Neuronal stem cell (in vitro differentiated cells): ENCODE measurements at regions not wholly inside any gene's neighbourhood (a gene's known extent, or its start where the extent isn't known, plus 50 kb on each side); places are given as distances from the start of the nearest gene placed in this dataset.

Experiments
- DNase-seq: peaks from one replicate; pipeline ENCODE4 v3.0.0-alpha.2; 2013; ENCODE audit warnings: low spot score
- H2AFZ ChIP-seq: one replicate; pipeline ENCODE4 v1.6.1; 2013; ENCODE audit warnings: mild to moderate bottlenecking, low read length, inconsistent platforms
- H2AK5ac ChIP-seq: 2 replicates; pipeline ENCODE4 v1.6.1; 2013; ENCODE audit warnings: low read depth, mild to moderate bottlenecking, inconsistent platforms, low read length, moderate library complexity, mixed read lengths
- H2BK120ac ChIP-seq: 2 replicates; pipeline ENCODE4 v1.6.1; 2013; ENCODE audit warnings: low read depth, mild to moderate bottlenecking, inconsistent platforms, low read length, moderate library complexity, mixed read lengths
- H2BK12ac ChIP-seq: one replicate; pipeline ENCODE4 v1.6.1; 2013; ENCODE audit warnings: low read length, inconsistent platforms
- H2BK15ac ChIP-seq: 2 replicates; pipeline ENCODE4 v1.6.1; 2013; ENCODE audit warnings: mild to moderate bottlenecking, low read length, inconsistent platforms, mixed read lengths
- H2BK5ac ChIP-seq: one replicate; pipeline ENCODE4 v1.6.1; 2013; ENCODE audit warnings: inconsistent platforms, mild to moderate bottlenecking, low read length, moderate library complexity
- H3K14ac ChIP-seq: one replicate; pipeline ENCODE4 v1.6.1; 2013; ENCODE audit warnings: low read length, inconsistent platforms
- H3K18ac ChIP-seq: 2 replicates; pipeline ENCODE4 v1.6.1; 2013; ENCODE audit warnings: low read length, inconsistent platforms
- H3K23ac ChIP-seq: 2 replicates; pipeline ENCODE4 v1.6.1; 2013; ENCODE audit warnings: low read depth, mild to moderate bottlenecking, mixed read lengths, low read length, inconsistent platforms; ENCODE audit not compliant: poor library complexity
- H3K27ac ChIP-seq: replicated peaks from 3 replicates; pipeline ENCODE4 v1.5.1; 2013; ENCODE audit warnings: low read length, inconsistent platforms
- H3K27me3 ChIP-seq, 3 experiments: 2 replicates each; pipeline ENCODE4 v1.6.1; 2013; ENCODE audit warnings: low read length in 3 of 3, mild to moderate bottlenecking in 2 of 3, inconsistent platforms in 1 of 3, low read depth in 1 of 3, mixed read lengths in 1 of 3, moderate library complexity in 1 of 3; ENCODE audit not compliant: control insufficient read depth in 3 of 3, insufficient read depth in 3 of 3
- H3K36me3 ChIP-seq, 2 donors: replicated peaks in 1 of 2; 2 replicates each; pipeline ENCODE4 v1.6.1; 2013; ENCODE audit warnings: low read length in 2 of 2; ENCODE audit not compliant: control insufficient read depth in 2 of 2, insufficient read depth in 2 of 2
- H3K4ac ChIP-seq: 2 replicates; pipeline ENCODE4 v1.6.1; 2013; ENCODE audit warnings: inconsistent platforms, mild to moderate bottlenecking, low read length, moderate library complexity
- H3K4me1 ChIP-seq, 2 donors: 1 replicate in 1 of 2; 2 replicates in 1 of 2; pipeline ENCODE4 v1.6.1; 2013; ENCODE audit warnings: low read length in 2 of 2, low read depth in 1 of 2; ENCODE audit not compliant: control insufficient read depth in 2 of 2, insufficient read depth in 1 of 2
- H3K4me2 ChIP-seq: one replicate; pipeline ENCODE4 v1.6.1; 2013; ENCODE audit warnings: mild to moderate bottlenecking, low read length, inconsistent platforms; ENCODE audit not compliant: insufficient read depth, poor library complexity, severe bottlenecking
- H3K4me3 ChIP-seq, 2 donors: 2 replicates each; pipeline ENCODE4 v1.5.1; 2013; ENCODE audit warnings: low read length in 2 of 2, mild to moderate bottlenecking in 2 of 2, inconsistent platforms in 1 of 2, moderate library complexity in 1 of 2
- H3K79me1 ChIP-seq: one replicate; pipeline ENCODE4 v1.6.1; 2013; ENCODE audit warnings: low read depth, mild to moderate bottlenecking, inconsistent platforms, low read length, moderate library complexity
- H3K9ac ChIP-seq: one replicate; pipeline ENCODE4 v1.6.1; 2013; ENCODE audit warnings: mild to moderate bottlenecking, low read depth, low read length, inconsistent platforms; ENCODE audit not compliant: poor library complexity
- H3K9me3 ChIP-seq, 2 donors: replicated peaks in 1 of 2; 2 replicates each; pipeline versions ENCODE3 to v1.6.1; 2013; ENCODE audit warnings: low read length in 2 of 2, mild to moderate bottlenecking in 2 of 2, inconsistent platforms in 1 of 2, low read depth in 1 of 2, mixed read lengths in 1 of 2, moderate library complexity in 1 of 2; ENCODE audit not compliant: control insufficient read depth in 2 of 2, insufficient read depth in 1 of 2
- H4K8ac ChIP-seq: one replicate; pipeline ENCODE4 v1.6.1; 2013; ENCODE audit warnings: low read depth, mild to moderate bottlenecking, inconsistent platforms, low read length, moderate library complexity
- H4K91ac ChIP-seq: one replicate; pipeline ENCODE4 v1.6.1; 2013; ENCODE audit warnings: low read length, low read depth, mild to moderate bottlenecking, inconsistent platforms; ENCODE audit not compliant: poor library complexity
- WGBS, 2 donors: extraction: QIAGEN DNeasy Blood & Tissue Kit; methylation state at CpG; one replicate each; pipeline ENCODE4 v1.1.7; 2013; ENCODE audit warnings: missing lambda C conversion rate in 2 of 2, mixed read lengths in 1 of 2; ENCODE audit not compliant: insufficient read length in 2 of 2, insufficient replicate concordance in 1 of 2; ENCODE audit errors: extremely low coverage in 2 of 2; 5-methylcytosine and 5-hydroxymethylcytosine counted together

DNA sequence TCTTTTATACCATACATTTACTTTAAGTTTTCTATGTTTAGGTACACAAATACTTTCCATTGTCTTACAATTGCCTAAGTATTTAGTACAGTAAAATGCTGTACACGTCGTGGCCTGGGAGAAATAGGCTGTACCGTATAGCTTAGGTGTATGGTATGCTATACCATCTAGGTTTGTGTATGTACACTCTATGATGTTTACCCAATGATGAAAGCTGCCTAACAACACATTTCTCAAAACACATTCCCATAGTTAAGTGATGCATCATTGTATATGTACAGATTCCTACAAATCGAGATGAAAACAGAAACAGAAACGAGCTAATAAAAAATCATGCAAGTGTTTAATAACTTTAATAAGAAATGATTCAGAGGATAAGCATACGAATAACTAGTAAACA, 51.6 kb downstream of the SPANXA2 start:
- no CpG with 5 or more reads among the region's 6 CpGs for WGBS, 2 donors

DNA sequence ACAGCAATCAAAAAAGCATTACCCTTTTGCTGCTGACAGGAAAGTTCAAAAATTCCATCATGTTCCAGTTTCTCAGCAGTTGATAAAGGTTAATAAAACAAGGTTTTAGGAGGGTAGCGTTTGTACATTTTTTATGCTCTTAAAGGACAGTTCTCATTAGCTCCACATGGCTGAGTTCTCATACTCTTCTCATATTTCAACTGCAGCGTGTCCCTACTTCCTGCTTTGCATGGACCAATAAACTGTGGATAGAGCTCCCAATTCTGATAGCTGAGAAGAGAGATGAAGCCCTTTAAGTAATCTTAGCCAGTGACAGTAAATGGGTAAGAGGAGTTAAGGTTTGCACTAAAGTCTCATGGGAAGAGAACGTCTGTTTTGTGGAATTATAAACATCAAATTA, 53.5 kb downstream of the SPANXA2 start:
- no peak for DNase-seq
- Histone ChIP-seq H3K4me2 (no peak overlapping the region), H3K79me1 (no peaks in the 10 kb centered on the region), H2BK120ac (no peak overlapping the region), H3K4me1 (no peaks in the 10 kb centered on the region), H2BK5ac (no peak overlapping the region), H2AK5ac (no peak overlapping the region), H3K14ac (no peak overlapping the region), H4K91ac (no peak overlapping the region), H3K27me3 (no peaks in the 10 kb centered on the region), H4K8ac (no peak overlapping the region), H3K9me3 (no peaks in the 10 kb centered on the region), H3K4me3 (no peak overlapping the region), H3K36me3 (no peaks in the 10 kb centered on the region), H3K27ac (no peak overlapping the region), H3K18ac (no peak overlapping the region), H2BK12ac (no peak overlapping the region), H3K4ac (no peak overlapping the region), H2AFZ (peak overlapping the region; percentile 49), H3K23ac (no peak overlapping the region), H3K9ac (no peak overlapping the region), H2BK15ac (no peak overlapping the region)
- WGBS, 2 donors = no CpG with 5 or more reads among the region's 3 CpGs

More for the DNA sequence above, 51.6 kb downstream of the SPANXA2 start:
- no peaks in the 10 kb centered on the region for H3K36me3 ChIP-seq
- H2BK5ac ChIP-seq = no peak overlapping the region
- no peak overlapping the region for H3K18ac ChIP-seq
- no peak overlapping the region for H3K9ac ChIP-seq
- H3K4me3 ChIP-seq = no peak overlapping the region
- H2AK5ac ChIP-seq = no peak overlapping the region
- no peak overlapping the region for H4K8ac ChIP-seq
- H4K91ac ChIP-seq = no peak overlapping the region
- H3K23ac ChIP-seq = no peak overlapping the region
- H2BK12ac ChIP-seq = no peak overlapping the region
- no peak overlapping the region for H3K4me2 ChIP-seq
- no peaks in the 10 kb centered on the region for H3K9me3 ChIP-seq
- H3K4me1 ChIP-seq = no peaks in the 10 kb centered on the region
- H3K27ac ChIP-seq = no peak overlapping the region
- H3K79me1 ChIP-seq = no peaks in the 10 kb centered on the region
- no peak overlapping the region for H3K4ac ChIP-seq
- no peak overlapping the region for H3K14ac ChIP-seq
- H2BK120ac ChIP-seq = no peak overlapping the region
- no peak overlapping the region for H2AFZ ChIP-seq
- H2BK15ac ChIP-seq = no peak overlapping the region
- no peaks in the 10 kb centered on the region for H3K27me3 ChIP-seq
- DNase-seq = no peak
